ENCODE measurements at regions not wholly inside any gene's neighbourhood (a gene's known extent, or its start where the extent isn't known, plus 50 kb on each side); places are given as distances from the start of the nearest gene placed in this dataset.

DNA sequence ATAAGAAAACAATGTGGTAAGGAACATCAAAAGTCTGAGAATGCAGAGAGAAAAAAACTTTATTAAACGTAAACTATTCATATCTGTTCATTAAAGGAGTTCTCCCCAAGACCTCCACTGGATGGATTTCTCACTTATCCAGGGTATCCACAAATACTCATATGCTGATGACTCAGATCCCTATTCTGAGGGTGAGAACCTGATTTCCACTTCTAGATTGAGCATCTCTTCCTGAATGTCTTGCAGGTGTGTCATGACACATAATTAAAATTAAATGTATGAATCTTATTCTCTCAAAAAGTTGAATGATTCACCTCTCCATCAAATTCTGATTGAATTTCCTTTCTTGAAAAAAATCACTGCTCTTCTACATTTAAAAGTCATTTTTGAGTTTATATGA, 199.9 kb downstream of the MFSD1 start:
- Histone ChIP-seq H3K27ac (ENCODE audit: low read depth, low read length) (no peak overlapping the region), H3K27me3 (ENCODE audit: insufficient read depth, low read length) (no peaks in the 10 kb centered on the region), H3K4me2 (ENCODE audit: low read length) (no peak overlapping the region), H3K4me1 (ENCODE audit: control insufficient read depth in 1 of 2, insufficient read depth in 2 of 2, low read length in 2 of 2) (no peaks in the 10 kb centered on the region), H3K9me2 (ENCODE audit: insufficient read depth) (no peaks in the 10 kb centered on the region), H3K36me3 (ENCODE audit: control insufficient read depth in 1 of 2, insufficient read depth in 2 of 2, low read length in 2 of 2) (no peaks in the 10 kb centered on the region), H3K79me2 (ENCODE audit: insufficient read depth, low read length) (no peaks in the 10 kb centered on the region), H4K20me1 (ENCODE audit: insufficient read depth) (no peaks in the 10 kb centered on the region), H3K9ac (ENCODE audit: low read length) (no peak overlapping the region), H3K4me3 (replicated peaks in 1 of 2; ENCODE audit: low read depth in 1 of 2, low read length in 2 of 2) (no peak overlapping the region), H2AFZ (ENCODE audit: low read depth, low read length, poor library complexity, severe bottlenecking) (no peak overlapping the region), H3K9me3 (ENCODE audit: control insufficient read depth in 1 of 2, insufficient read depth in 1 of 2, low read depth in 1 of 2, low read length in 2 of 2) (no peaks in the 10 kb centered on the region)
- TF ChIP-seq, protein P1, sequence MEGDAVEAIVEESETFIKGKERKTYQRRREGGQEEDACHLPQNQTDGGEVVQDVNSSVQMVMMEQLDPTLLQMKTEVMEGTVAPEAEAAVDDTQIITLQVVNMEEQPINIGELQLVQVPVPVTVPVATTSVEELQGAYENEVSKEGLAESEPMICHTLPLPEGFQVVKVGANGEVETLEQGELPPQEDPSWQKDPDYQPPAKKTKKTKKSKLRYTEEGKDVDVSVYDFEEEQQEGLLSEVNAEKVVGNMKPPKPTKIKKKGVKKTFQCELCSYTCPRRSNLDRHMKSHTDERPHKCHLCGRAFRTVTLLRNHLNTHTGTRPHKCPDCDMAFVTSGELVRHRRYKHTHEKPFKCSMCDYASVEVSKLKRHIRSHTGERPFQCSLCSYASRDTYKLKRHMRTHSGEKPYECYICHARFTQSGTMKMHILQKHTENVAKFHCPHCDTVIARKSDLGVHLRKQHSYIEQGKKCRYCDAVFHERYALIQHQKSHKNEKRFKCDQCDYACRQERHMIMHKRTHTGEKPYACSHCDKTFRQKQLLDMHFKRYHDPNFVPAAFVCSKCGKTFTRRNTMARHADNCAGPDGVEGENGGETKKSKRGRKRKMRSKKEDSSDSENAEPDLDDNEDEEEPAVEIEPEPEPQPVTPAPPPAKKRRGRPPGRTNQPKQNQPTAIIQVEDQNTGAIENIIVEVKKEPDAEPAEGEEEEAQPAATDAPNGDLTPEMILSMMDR (IDR thresholded peaks at IDR 0.05 in 2 of 3, conservative IDR thresholded peaks at IDR 0.05 in 1 of 3; ENCODE audit: borderline replicate concordance in 1 of 3, insufficient read depth in 1 of 3, low read depth in 2 of 3, low read length in 2 of 3) = no peak
- TF ChIP-seq, protein P2, sequence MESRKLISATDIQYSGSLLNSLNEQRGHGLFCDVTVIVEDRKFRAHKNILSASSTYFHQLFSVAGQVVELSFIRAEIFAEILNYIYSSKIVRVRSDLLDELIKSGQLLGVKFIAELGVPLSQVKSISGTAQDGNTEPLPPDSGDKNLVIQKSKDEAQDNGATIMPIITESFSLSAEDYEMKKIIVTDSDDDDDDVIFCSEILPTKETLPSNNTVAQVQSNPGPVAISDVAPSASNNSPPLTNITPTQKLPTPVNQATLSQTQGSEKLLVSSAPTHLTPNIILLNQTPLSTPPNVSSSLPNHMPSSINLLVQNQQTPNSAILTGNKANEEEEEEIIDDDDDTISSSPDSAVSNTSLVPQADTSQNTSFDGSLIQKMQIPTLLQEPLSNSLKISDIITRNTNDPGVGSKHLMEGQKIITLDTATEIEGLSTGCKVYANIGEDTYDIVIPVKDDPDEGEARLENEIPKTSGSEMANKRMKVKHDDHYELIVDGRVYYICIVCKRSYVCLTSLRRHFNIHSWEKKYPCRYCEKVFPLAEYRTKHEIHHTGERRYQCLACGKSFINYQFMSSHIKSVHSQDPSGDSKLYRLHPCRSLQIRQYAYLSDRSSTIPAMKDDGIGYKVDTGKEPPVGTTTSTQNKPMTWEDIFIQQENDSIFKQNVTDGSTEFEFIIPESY (IDR thresholded peaks at IDR 0.05; ENCODE audit: extremely low read depth, insufficient replicate concordance, low read length) = no peak
- TF ChIP-seq FOSL1 (IDR thresholded peaks at IDR 0.05; ENCODE audit: low read depth) (no peak), SRF (IDR thresholded peaks at IDR 0.05; ENCODE audit: low read depth) (no peak), ELF1 (IDR thresholded peaks at IDR 0.05; ENCODE audit: borderline replicate concordance, low read depth) (no peak), JUND (IDR thresholded peaks at IDR 0.05) (no peak), ZNF274 (IDR thresholded peaks at IDR 0.05; ENCODE audit: low read depth, low read length) (no peak), EGR1 (IDR thresholded peaks at IDR 0.05; ENCODE audit: low read depth) (no peak), RAD21 (IDR thresholded peaks at IDR 0.05; ENCODE audit: low read depth) (no peak)
- TF ChIP-seq, protein P3, sequence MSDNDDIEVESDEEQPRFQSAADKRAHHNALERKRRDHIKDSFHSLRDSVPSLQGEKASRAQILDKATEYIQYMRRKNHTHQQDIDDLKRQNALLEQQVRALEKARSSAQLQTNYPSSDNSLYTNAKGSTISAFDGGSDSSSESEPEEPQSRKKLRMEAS (IDR thresholded peaks at IDR 0.05) = no peak
- TF ChIP-seq, protein P4, sequence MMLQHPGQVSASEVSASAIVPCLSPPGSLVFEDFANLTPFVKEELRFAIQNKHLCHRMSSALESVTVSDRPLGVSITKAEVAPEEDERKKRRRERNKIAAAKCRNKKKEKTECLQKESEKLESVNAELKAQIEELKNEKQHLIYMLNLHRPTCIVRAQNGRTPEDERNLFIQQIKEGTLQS (IDR thresholded peaks at IDR 0.05) = no peak
- BruUV-seq (replicated peaks) = no TSS peak
- POLR2A ChIA-PET = no interaction called here
- no peak for ATAC-seq
- no peak for DNase-seq (ENCODE audit: low read depth, low spot score)
- RAD21 ChIA-PET (ENCODE audit: low non-redundant PET in 1 of 2, low total read pairs in 2 of 2, uncharacterized antibody in 2 of 2, unreplicated experiment in 2 of 2) = no interaction called here
- CTCF ChIA-PET = no interaction called here
- intact Hi-C loops (cut with micrococcal nuclease) = no loop called here

All from HCT116 (cell line).